ENCODE measurements at regions not wholly inside any gene's neighbourhood (a gene's known extent, or its start where the extent isn't known, plus 50 kb on each side); places are given as distances from the start of the nearest gene placed in this dataset.

DNA sequence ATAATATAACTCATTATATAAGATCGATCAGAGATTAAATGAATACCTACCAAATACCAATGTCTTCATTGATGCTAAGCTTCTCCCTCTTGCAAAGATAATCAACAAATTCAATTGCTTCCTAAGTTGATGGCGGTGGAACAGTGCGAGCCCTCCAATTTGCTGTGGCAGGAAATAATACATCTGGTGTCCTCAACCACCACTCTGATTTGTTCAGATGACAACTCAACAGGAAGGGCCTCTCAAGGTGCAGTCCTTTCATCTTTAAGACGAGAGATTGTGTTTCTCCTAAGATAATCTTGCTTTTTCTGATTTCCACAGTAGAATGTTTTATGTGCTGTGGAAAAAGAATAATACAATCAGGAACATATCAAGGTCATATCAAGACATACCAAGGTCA, 56.6 kb upstream of the IGFBP2 start:
- no peak for DNase-seq

DNA sequence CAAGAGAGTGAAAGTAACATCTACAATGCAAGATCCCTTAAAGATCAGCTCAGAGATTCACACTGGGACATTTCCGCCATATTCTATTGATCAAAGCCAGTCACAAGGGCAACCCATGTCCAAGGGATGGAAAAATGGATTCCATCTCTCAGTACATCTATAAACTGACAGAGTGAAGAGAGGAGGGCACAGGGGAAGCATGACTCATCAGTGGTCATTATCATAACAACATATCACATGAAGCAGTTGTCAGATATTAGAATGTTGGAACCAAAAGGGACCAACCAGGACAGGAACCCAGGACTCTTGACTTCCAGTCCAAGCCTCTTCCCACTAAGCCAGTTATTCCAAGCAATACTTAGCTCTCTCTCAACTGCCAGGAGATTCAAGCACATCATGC, 54.9 kb upstream of the IGFBP2 start:
- DNase-seq, result no peak

DNA sequence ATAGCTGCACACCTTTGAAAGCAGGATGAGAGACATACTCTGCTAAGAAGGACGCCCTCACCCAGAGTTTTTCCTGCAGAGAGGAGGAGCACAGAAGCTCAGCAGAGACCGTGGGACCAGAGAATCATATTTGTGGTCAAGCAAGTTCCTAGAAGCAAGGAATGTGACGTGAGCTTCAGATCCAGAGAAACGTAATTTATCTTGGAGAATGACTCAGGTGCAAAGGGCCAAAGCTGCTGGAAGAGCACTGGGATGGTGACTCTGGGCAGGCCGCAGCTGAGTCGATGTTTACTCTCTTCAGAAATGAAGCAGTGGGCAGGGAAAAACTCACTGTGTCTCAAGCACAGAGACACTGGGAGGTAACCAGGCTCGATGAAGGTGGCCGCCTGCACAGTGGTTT, 50.1 kb upstream of the IGFBP2 start:
- DNase-seq, result no peak
